Activated CD4-positive, alpha-beta T cell treated with anti-CD3 and anti-CD28 coated beads, Interleukin-2, Interleukin-6, amounts not matched to agents 100 ng/mL and 50 ng/mL, durations not matched to agents 16 hours and 8 hours (primary cell): ENCODE measurements at regions not wholly inside any gene's neighbourhood (a gene's known extent, or its start where the extent isn't known, plus 50 kb on each side); places are given as distances from the start of the nearest gene placed in this dataset.
"Not testable (repeated sequence)": the region's sequence is repeated elsewhere in the genome, so short reads cannot be mapped to it uniquely, and the experiment has no call there.

Experiments used
- DNase-seq: peaks from one replicate; pipeline ENCODE4 v3.0.0-alpha.2; 2020

DNA sequence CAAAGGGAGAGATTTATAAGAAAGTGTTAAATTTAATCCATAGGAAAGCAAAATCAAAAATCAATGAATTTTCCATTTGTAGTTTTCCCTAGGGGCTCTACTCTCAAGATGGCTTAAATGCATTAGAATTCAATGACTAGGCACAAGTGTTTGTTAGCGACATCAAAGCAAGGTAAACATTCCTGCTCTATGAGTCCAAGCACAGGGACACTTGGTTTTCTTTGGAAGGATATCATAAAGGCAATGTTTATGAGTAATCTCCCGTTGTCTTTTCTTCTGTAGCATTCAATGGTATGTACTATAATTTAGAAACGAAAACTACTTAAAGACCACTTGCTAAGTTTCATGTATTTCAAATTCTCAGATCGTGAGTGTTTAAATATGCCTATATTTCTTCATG lies 54.8 kb upstream of the ZNF717 start:
- not testable (repeated sequence) for DNase-seq

- DNase-seq, result not testable (repeated sequence)
Measured at GRCh38 chr3:75850301-75851008, 65.1 kb upstream of the ZNF717 start.

- no peak for DNase-seq
Measured at GRCh38 chr3:75863130-75863529, 77.8 kb upstream of the ZNF717 start.

- no peak for DNase-seq
Measured at GRCh38 chr3:75863878-75864277, 78.5 kb upstream of the ZNF717 start.

DNA sequence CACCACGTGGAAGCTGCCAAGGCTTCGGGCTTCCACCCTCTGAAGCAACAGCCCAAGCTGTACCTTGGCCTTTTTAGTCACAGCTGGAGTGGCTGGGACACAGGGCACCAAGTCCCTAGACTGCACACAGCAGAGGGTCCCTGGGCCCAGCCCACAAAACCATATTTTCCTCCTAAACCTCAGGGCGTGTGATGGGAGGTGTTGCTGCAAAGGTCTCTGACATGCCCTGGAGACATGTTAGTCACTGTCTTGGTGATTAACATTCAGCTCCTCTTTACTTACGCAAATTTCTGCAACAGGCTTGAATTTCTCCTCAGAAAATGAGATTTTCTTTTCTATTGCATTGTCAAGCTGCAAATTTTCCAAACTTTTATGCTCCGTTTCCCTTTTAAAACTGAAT lies 98.4 kb upstream of the ZNF717 start:
- DNase-seq, result not testable (repeated sequence)

DNA sequence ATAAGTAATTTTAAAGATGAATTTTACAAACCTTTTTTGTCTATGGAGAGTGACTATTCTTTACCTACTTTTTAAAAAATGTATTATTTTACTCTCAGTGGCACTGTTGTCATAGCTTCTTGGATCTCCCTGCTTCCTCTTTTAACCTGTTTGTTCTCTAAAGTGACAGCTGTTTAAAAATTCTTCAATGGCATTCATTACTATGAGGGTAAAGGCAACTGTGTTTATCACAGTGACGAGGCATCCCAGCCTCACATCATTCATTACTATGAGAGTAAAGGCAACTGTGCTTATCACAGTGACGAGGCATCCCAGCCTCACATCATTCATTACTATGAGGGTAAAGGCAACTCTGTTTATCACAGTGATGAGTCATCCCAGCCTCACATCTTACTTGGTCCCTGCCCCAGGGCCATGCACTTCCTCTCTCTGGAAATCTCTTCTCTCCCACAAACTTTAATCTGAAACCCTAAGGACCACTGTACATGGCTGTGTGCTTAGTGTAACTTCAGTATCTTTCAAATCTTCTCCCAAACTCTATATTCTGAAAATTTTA lies 101.7 kb upstream of the ZNF717 start:
- DNase-seq, result no peak

GRCh38 chr3:75894234-75894633 lies 108.9 kb upstream of the ZNF717 start:
- no peak for DNase-seq

GRCh38 chr3:75896265-75896664 lies 110.9 kb upstream of the ZNF717 start:
- DNase-seq, result no peak

- DNase-seq, result not testable (repeated sequence)
Measured at GRCh38 chr3:75901446-75901845, 116.1 kb upstream of the ZNF717 start.

DNA sequence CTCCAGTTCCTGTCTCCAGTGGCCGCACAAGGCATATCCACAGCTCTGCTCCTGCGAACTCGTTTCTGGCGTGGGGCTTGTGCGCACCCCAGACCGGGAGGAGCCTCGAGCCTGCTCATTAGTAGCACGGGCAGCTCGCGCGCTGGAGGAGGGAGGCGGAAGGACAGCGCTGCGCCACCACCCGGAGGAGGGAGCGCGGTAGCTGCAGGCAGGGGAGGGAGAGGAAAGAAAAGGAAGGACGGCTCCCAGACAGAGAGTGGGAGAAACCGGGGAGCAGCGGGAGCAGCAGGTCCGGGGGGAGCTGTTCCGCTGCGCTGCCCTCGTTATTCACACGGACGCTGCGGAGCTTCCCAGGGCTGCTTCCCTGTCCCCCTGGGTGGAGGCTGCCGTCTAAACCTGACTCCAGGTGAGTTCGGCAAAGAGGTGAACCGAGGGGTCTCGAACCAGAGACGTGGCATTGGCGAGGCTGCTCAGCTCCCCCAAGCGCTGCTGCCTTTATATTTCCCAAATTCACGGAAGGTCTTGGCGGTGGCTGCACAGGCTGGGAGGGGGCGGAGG lies 121.3 kb upstream of the ZNF717 start:
- DNase-seq, result no peak

DNA sequence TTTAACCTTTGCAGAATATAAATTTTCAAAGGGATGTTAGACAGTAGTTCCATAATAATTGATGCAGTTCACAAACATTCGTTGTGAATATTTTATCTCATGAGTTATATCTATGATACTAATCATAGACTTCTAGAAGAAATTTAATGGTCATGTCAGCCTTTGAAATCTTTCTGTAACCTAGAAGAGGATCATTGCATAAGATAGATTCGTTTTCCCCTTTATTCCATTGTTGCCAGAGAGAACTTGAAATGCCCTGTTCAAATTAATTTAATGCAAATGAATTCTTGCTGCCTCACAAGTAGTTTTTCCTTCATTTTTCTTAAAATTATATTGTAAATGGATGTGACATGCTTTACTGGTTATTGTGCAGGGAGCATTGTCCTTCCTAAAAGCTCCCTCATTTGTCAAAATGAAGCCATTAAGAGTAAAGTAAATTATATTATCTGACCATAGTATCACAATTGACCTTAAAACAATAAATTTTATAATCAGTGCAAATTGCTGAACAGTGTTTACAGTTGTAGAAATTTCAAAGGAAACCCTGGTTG lies 128.5 kb upstream of the ZNF717 start:
- DNase-seq, result no peak

- not testable (repeated sequence) for DNase-seq
Measured at GRCh38 chr3:75914741-75915140, 129.4 kb upstream of the ZNF717 start.

DNA sequence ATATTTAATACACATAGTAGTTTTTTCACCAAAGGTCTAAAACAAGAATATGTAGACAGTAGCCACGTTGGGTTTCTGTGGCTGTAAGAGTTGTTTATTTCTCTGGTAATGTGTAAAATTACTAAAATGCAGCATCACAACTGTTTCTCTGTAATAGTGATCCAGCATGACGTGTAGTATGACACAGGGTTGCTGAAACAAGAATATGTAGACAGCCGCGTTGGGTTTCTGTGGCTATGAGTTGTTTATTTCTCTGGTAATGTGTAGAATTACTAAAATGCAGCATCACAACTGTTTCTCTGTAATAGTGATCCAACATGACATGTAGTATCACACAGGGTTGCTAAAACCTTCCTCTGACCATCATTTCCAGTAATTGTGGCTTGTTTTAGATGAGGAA lies 153.6 kb upstream of the ZNF717 start:
- DNase-seq, result no peak

DNA sequence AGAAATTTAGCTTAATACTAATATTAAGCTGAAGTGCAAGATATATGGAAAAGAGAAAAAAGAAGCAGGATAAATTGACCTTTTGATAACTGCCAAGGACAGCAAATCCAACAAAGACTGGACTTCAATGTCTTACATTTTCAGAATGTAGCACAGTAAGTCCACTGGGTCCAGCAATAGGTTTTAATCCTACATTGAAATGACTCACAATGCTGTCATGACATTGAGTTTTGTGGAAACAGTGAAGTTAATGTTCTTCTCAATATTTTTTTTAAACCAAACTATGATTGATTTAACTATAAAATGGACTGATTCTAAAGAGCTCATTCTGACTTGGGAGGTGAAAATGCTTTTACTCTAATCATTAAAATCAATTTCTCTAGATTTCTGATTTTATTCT lies 166.6 kb upstream of the ZNF717 start:
- no peak for DNase-seq

- not testable (repeated sequence) for DNase-seq
Measured at GRCh38 chr3:75960031-75960430, 174.7 kb upstream of the ZNF717 start.

DNA sequence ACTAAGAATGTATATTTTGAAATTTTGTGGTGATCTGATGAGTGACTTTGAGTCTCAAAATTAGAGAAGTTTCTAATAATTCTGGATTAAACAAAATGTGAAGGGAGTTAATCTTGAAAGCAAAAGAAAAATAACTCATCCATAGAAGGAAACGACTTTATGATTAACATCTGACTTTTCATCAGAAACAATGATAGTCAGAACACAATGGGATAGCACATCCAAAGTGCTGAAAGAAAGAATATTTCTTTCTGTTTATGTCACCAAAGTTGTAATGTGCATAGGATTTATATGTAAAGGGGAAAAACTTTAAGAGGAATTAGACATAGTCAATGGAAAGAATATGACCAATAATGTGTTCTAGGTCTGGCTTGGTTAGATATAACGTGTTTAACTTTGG lies 176.7 kb upstream of the ZNF717 start:
- DNase-seq, result not testable (repeated sequence)

DNA sequence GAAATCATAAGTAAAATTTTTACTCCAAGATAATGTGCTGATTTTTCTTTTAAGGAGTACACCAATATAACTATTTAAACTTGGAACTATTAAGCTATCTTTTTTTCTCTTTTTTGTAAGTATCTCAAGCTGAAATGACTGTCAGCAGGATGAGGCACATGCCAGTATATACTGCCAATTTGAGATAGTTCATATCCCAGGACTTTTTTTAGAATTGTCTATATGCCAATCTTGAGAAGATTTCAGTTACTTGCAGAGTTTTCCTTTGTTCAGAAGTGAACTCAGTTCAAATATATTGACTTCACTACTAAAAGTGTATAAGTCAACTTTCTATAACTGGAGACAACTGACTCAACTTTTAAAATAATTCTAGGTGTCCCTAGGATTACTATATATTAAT lies 181.7 kb upstream of the ZNF717 start:
- DNase-seq, result no peak

GRCh38 chr3:75978686-75979085 lies 193.3 kb upstream of the ZNF717 start:
- no peak for DNase-seq

DNA sequence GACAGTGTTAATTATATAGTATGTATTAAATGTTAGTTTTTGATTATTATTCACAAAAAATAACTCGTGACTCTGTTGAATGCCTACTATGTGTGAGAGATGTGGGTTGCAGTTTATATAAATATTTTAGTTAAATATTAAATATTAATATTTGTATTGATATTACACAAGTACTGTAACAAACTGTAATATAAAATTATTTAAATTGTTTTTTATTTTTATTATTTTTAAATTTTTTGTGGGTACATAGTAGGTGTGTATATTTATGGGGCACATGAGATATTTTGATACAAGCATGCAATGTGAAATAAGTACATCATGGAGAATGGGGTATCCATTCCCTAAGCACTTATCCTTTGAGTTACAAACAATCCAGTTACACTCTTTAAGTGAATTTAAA lies 196.1 kb upstream of the ZNF717 start:
- no peak for DNase-seq

DNA sequence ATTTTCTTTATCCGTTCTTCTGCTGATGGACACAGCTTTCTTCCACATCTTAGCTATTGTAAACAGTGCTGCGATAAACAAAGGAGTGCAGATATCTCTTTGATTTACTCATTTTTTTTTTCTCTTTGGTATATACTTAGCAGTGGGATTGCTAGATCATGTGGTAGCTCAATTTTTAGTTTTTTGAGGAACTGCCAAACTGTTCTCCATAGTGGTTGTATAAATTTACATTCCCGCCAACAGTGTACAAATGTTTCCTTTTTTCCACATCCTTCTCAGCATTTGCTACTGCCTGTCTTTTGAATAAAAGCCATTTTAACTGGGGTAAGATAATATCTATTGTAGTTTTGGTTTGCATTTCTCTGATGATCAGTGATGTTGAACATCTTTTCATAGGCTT lies 196.8 kb upstream of the ZNF717 start:
- no peak for DNase-seq

- no peak for DNase-seq
Measured at GRCh38 chr3:75983111-75983510, 197.8 kb upstream of the ZNF717 start.

DNA sequence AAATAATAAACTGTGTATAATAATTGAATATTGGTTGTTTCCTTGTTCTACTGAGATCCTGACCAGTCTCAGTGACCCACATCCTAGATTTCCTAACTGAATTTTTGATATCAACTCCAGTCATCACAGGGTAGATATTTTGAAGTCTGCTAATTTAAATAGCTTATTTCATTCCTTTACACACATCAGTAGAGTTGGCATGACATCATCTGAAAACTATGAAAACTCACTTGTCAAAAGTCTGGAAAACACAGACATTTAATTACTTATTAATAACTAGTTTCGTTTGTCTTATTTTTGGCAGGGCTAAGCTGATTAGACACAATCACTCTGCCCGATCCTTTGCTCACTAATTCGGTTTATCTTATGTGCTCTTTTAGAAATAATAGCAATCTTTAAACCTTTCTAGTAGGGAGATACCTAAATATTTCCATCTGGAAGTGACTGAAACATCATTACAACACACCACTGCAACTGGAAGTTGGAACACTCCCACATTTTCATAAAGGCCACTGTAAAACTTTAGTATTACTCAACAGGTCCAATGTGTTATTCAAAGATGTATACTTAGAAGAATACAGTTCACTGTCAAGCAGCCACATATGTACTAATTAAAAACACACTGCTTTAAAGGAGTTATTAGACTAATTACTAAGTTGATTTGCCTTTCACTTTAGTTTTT lies 198.4 kb upstream of the ZNF717 start:
- DNase-seq, result no peak

- DNase-seq, result no peak
Measured at GRCh38 chr3:75985432-75985831, 200.1 kb upstream of the ZNF717 start.

DNA sequence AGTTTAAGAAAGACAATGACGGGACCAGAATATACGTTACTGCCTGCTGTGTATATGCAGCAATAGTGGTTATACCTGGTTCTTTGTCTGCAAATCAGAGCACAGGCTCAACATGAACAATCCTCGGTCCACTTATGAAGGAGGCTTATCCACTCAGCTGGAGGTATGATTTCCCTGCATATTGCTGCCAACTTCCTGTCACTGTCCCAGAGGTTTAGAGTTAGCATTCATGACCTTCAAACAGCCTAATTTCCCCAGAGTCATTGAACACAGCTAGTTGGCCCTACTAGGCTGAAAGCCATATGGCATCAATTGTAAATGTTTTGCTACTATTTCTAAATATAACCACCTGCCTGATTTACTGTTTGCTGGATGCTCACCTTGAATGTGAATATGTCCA lies 224.9 kb upstream of the ZNF717 start:
- DNase-seq, result no peak
